Psoas muscle (tissue), 7 donors: ENCODE measurements at regions not wholly inside any gene's neighbourhood (a gene's known extent, or its start where the extent isn't known, plus 50 kb on each side); places are given as distances from the start of the nearest gene placed in this dataset.

Experiments
- ATAC-seq, 4 donors: fragments of 200-7000 bp; cut with Tn5 transposase; one replicate each; pipeline ENCODE4 v1.9.1; 2020; ENCODE audit warnings: moderate library complexity in 3 of 4, mild to moderate bottlenecking in 2 of 4
- DNase-seq, 2 donors: peaks; one replicate each; pipeline ENCODE4 v3.0.0-alpha.2; 2020
- H3K27ac ChIP-seq: fragments of 200-600 bp; one replicate; pipeline ENCODE4 v1.8.0; 2022
- H3K27me3 ChIP-seq, 3 donors: fragments of 200-600 bp in 1 of 3; one replicate each; pipeline versions ENCODE4 v1.6.1 to v1.8.0; 2013 to 2022; ENCODE audit warnings: low read length in 2 of 3, mild to moderate bottlenecking in 2 of 3, moderate library complexity in 1 of 3; ENCODE audit not compliant: insufficient read depth in 3 of 3
- H3K36me3 ChIP-seq, 2 donors: fragments of 200-600 bp in 1 of 2; one replicate each; pipeline versions ENCODE4 v1.6.1 to v1.8.0; 2013 to 2022; ENCODE audit warnings: low read depth in 1 of 2, mild to moderate bottlenecking in 1 of 2, moderate library complexity in 1 of 2; ENCODE audit not compliant: insufficient read depth in 1 of 2
- H3K4me1 ChIP-seq: fragments of 200-600 bp; one replicate; pipeline ENCODE4 v1.8.0; 2022
- H3K4me3 ChIP-seq: fragments of 200-600 bp; one replicate; pipeline ENCODE4 v1.8.0; 2022; ENCODE audit warnings: mild to moderate bottlenecking
- H3K9me3 ChIP-seq: fragments of 200-600 bp; one replicate; pipeline ENCODE4 v1.8.0; 2022
- WGBS, 3 donors: extraction: QIAGEN DNeasy Blood & Tissue Kit; methylation state at CpG; one replicate each; pipeline versions ENCODE4 v1.1.6 to v1.1.7; 2013; 5-methylcytosine and 5-hydroxymethylcytosine counted together
- intact Hi-C, 2 donors: fragments of 100-400 bp; cut with DNase I; formaldehyde crosslinking; loops; one replicate each; pipeline versions ENCODE4 v1.11.0 to v1.14.2; 2022
- TF ChIP-seq, protein P1 (sequence below): fragments of 200-600 bp; IDR thresholded peaks from one replicate; pipeline ENCODE4 v1.8.0; 2022; ENCODE audit warnings: antibody characterized with exemption
- donor health status: healthy with polysubstance abuse.
- donor health status: DM: no; HTN: no; CAD: no; lungs with moderate emphysema.
- donor health status: Bipolar disorder and iron deficiency.
- donor health status: healthy.
- donor health status: DM: yes; HTN: yes; CAD: no.
- donor health status: DM: no; HTN: no; CAD: no.
- donor health status: DM: yes; HTN: yes; CAD: no.

DNA sequence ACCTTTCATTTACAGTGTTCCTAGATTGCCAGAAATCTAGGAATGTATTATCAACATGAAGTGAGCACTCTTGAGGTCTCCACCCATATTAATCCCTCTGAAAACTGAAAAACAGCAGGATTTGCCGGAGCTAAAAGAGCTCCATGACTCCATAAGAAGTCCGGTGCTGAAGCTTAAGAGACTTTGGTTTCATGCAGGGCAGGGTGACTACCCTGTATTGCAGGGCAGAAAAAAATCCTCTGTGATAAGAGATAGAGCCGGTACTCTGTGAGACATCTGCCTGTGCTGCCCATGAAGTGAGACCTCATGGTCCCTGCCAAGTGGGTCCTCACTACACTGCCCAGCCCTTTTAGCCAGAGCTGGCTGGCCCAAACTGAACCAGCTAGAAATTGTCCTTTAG lies 127.2 kb upstream of the NPY2R start:
- TF ChIP-seq, protein P1, sequence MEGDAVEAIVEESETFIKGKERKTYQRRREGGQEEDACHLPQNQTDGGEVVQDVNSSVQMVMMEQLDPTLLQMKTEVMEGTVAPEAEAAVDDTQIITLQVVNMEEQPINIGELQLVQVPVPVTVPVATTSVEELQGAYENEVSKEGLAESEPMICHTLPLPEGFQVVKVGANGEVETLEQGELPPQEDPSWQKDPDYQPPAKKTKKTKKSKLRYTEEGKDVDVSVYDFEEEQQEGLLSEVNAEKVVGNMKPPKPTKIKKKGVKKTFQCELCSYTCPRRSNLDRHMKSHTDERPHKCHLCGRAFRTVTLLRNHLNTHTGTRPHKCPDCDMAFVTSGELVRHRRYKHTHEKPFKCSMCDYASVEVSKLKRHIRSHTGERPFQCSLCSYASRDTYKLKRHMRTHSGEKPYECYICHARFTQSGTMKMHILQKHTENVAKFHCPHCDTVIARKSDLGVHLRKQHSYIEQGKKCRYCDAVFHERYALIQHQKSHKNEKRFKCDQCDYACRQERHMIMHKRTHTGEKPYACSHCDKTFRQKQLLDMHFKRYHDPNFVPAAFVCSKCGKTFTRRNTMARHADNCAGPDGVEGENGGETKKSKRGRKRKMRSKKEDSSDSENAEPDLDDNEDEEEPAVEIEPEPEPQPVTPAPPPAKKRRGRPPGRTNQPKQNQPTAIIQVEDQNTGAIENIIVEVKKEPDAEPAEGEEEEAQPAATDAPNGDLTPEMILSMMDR = no peak
- no peaks in the 10 kb centered on the region for H3K9me3 ChIP-seq
- H3K4me1 ChIP-seq = no peaks in the 10 kb centered on the region
- DNase-seq (no peak), ATAC-seq (no peak)
- H3K27ac ChIP-seq = no peak overlapping the region
- 71 to 76% (median 73%) methylated on average over 3 of the region's 3 CpGs for WGBS, 3 donors
- no peaks in the 10 kb centered on the region for H3K36me3 ChIP-seq
- H3K27me3 ChIP-seq = no peaks in the 10 kb centered on the region
- no peak overlapping the region for H3K4me3 ChIP-seq
- intact Hi-C loops = no loop called here

DNA sequence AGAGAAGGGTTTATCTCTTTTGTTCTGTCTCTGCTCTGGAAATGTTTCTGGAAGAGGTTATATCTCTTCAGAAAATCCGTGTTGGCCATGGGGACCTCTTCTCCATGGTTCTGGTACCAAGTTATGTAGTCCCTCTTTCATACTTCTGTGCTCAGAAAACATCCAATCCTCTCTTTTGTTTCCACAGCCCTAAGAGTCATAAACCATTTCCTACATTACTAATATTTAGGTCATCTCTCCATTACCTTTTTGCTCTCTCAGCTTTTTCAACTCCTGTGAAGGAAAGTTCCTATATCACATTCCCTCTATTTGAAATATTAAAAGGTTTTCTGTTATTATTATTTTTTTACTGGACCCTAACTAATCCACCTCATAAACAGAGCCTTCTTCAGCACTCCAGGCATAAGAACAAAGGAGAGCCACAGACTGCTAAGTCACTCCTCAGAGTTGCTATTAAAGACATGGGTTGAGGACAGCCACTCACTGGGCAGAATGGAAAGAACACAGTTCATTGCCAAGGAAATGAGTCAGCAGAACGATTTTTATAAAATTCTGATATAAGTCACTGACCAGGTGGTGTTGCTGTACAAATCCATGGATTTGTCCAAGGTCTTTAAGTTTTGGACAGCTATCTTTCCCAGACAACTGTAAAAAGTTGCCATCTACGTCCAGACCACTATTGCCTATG lies 122.4 kb upstream of the NPY2R start:
- intact Hi-C loops = no loop called here
- DNase-seq = no peak
- 50 to 62% (median 51%) methylated on average over 3 of the region's 3 CpGs for WGBS, 3 donors
- Histone ChIP-seq H3K27ac (no peak overlapping the region), H3K4me1 (no peaks in the 10 kb centered on the region), H3K36me3 (no peaks in the 10 kb centered on the region), H3K27me3 (no peaks in the 10 kb centered on the region), H3K4me3 (no peak overlapping the region), H3K9me3 (no peaks in the 10 kb centered on the region)
- ATAC-seq = no peak
- TF ChIP-seq, protein P1 = no peak

DNA sequence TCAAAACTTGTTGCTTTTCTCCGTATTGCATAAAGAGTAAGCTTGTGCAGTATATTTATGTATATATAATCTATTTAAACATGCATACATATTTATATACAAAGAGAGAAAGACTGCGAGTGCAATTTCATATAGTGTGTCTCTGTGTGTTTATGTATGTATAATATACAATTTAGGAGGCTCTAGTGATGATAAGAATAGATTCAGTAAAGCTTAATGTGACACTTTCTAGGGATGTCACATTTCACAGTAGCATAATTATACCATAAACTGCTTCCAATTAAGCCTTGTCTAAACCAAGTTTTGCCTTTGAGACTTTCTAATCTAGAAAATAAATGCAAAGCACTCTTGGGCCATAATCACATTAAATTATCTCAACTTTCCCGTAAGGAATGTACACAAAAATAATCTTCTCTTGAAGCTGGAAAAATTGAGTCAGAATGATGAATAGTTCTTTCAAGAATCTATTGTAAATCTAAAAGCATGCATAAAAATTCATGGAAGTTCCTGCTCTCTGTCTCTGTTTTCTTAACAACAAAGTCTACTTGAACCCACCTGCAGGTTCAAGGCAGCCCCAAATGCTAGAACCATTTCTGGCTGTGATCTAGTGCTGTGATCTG lies 114.1 kb upstream of the NPY2R start:
- TF ChIP-seq, protein P1 = no peak
- Histone ChIP-seq H3K36me3 (no peaks in the 10 kb centered on the region), H3K4me3 (no peak overlapping the region), H3K4me1 (no peaks in the 10 kb centered on the region), H3K27ac (no peak overlapping the region), H3K27me3 (no peaks in the 10 kb centered on the region), H3K9me3 (no peaks in the 10 kb centered on the region)
- 84 to 85% (median 84%) methylated on average over 3 of the region's 3 CpGs for WGBS, 3 donors
- DNase-seq = no peak
- no peak for ATAC-seq
- intact Hi-C loops = no loop called here

DNA sequence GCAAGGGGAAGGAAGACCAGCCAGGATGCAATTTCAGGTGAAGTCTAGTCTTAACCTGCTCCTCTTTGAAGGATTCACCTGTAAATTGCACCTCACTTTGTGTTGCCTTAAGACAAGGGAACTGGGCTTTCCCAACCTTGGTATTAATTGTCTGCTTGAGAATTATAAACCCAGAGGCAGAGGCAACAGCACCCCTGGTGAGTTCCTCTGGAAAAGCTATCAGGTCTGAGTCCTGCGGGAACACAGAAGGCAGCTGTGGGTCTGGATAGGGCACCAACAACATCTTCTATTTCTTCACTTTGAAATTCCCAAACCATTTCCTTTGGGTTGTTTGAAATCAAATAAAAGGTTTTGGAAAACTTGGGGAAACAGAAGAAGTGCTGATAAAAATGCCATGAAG lies 109.2 kb upstream of the NPY2R start:
- Histone ChIP-seq H3K4me3 (no peak overlapping the region), H3K27ac (no peak overlapping the region), H3K9me3 (no peaks in the 10 kb centered on the region), H3K36me3 (no peaks in the 10 kb centered on the region), H3K4me1 (no peaks in the 10 kb centered on the region), H3K27me3 (no peaks in the 10 kb centered on the region)
- TF ChIP-seq, protein P1 = no peak
- ATAC-seq = no peak
- intact Hi-C loops = no loop called here
- no peak for DNase-seq
- WGBS, 3 donors = 54 to 74% (median 64%) methylated on average over 1 of the region's 1 CpG

DNA sequence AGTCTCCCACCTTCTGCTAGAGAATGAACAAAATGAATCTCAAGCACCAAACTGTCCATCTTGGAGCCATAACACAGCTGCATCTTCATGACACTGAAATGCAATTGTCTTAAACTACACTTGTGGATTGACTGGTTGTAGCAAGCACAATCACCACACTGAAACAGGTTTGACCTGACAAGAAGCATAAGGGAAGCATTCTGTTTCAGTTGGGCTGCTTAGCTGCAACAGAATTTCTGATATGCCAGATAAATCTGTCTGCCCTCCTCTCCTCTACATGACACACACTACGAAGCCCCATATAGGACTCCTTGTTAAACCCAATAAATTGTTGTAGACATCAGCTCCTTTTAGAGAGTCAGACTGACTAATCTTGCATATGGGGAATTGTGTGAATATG lies 101.8 kb upstream of the NPY2R start:
- WGBS, 3 donors = 58 to 82% (median 60%) methylated on average over 1 of the region's 1 CpG
- Histone ChIP-seq H3K36me3 (no peaks in the 10 kb centered on the region), H3K27me3 (no peaks in the 10 kb centered on the region), H3K27ac (no peak overlapping the region), H3K4me3 (no peak overlapping the region), H3K4me1 (no peaks in the 10 kb centered on the region), H3K9me3 (no peaks in the 10 kb centered on the region)
- DNase-seq (no peak), ATAC-seq (no peak)
- intact Hi-C loops = no loop called here
- TF ChIP-seq, protein P1 = no peak
